GM12878 (cell line): ENCODE measurements at regions not wholly inside any gene's neighbourhood (a gene's known extent, or its start where the extent isn't known, plus 50 kb on each side); places are given as distances from the start of the nearest gene placed in this dataset.

Source experiments
- CTCF ChIP-seq, 3 experiments: IDR thresholded peaks in 2 of 3; conservative IDR thresholded peaks in 1 of 3; 2 replicates each; pipeline ENCODE4 v1.5.1; 2011; ENCODE audit warnings: low read depth in 3 of 3, low read length in 3 of 3, mild to moderate bottlenecking in 3 of 3, control low read depth in 2 of 3, moderate library complexity in 2 of 3, inconsistent platforms in 1 of 3, mixed read lengths in 1 of 3; ENCODE audit not compliant: control insufficient read depth in 2 of 3, insufficient read depth in 1 of 3; ENCODE audit errors: extremely low read depth in 1 of 3
- EP300 ChIP-seq, 2 experiments: fragments of 150-350 bp in 1 of 2; IDR thresholded peaks; 2 replicates each; pipeline ENCODE4 v1.6.1; 2011 to 2012; ENCODE audit warnings: low read depth in 2 of 2, low read length in 2 of 2, borderline replicate concordance in 1 of 2, improper control_type of control experiment in 1 of 2, inconsistent platforms in 1 of 2; ENCODE audit not compliant: control insufficient read depth in 1 of 2
- MXI1 ChIP-seq: fragments of 150-350 bp; IDR thresholded peaks from 2 replicates; pipeline ENCODE4 v1.6.1; 2011; ENCODE audit warnings: low read depth, mild to moderate bottlenecking, inconsistent platforms, low read length, improper control_type of control experiment
- SUZ12 ChIP-seq: fragments of 200-600 bp; sonication (generic); IDR thresholded peaks from one replicate; pipeline ENCODE4 v1.6.1; 2018; ENCODE audit warnings: antibody characterized with exemption, mild to moderate bottlenecking; ENCODE audit not compliant: unreplicated experiment
- TCF7 ChIP-seq: IDR thresholded peaks from 2 replicates; pipeline ENCODE4 v1.6.1; 2014; ENCODE audit warnings: antibody characterized with exemption, borderline replicate concordance
- USF2 ChIP-seq: IDR thresholded peaks from 2 replicates; pipeline ENCODE4 v1.6.1; 2011; ENCODE audit warnings: low read depth, low read length, improper control_type of control experiment, borderline replicate concordance

GRCh38 chr9:108219664-108220063 is 636.1 kb downstream of the ACTL7B start:
- TF ChIP-seq CTCF (IDR thresholded peaks at IDR 0.05 in 2 of 3, conservative IDR thresholded peaks at IDR 0.05 in 1 of 3; ENCODE audit: control insufficient read depth in 2 of 3, extremely low read depth in 1 of 3, insufficient read depth in 1 of 3, low read depth in 3 of 3, low read length in 3 of 3) (no peak), TCF7 (no peak), USF2 (no peak), MXI1 (no peak), SUZ12 (no peak), EP300 (IDR thresholded peaks at IDR 0.05; ENCODE audit: borderline replicate concordance in 1 of 2, control insufficient read depth in 1 of 2, low read depth in 2 of 2, low read length in 2 of 2) (no peak)
